Adrenal gland (tissue), 5 donors: ENCODE measurements at regions not wholly inside any gene's neighbourhood (a gene's known extent, or its start where the extent isn't known, plus 50 kb on each side); places are given as distances from the start of the nearest gene placed in this dataset.

ENCODE experiments used
- CTCF ChIP-seq, 6 experiments: fragments of 450-650 bp in 4 of 6; fragments of 200-600 bp in 2 of 6; sonication (generic) in 1 of 6; IDR thresholded peaks; 1 replicate in 5 of 6; 2 replicates in 1 of 6; pipeline versions ENCODE4 v1.5.1 to v1.8.0; 2016 to 2021; ENCODE audit warnings: antibody characterized with exemption in 6 of 6, mild to moderate bottlenecking in 2 of 6, moderate library complexity in 1 of 6
- POLR2A ChIP-seq, 2 donors: fragments of 450-650 bp; IDR thresholded peaks; one replicate each; pipeline ENCODE4 v1.6.1; 2017; ENCODE audit warnings: antibody characterized with exemption in 2 of 2, mild to moderate bottlenecking in 2 of 2, moderate library complexity in 1 of 2
- donor health status: DM: no; HTN: no; CAD: no.

GRCh38 chr12:28023156-28023887 lies 50.8 kb upstream of the PTHLH start:
- TF ChIP-seq CTCF (IDR thresholded peaks at IDR 0.05) (no peak), POLR2A (IDR thresholded peaks at IDR 0.05) (no peak)
